Gastroesophageal sphincter (tissue), 3 donors: ENCODE measurements at regions not wholly inside any gene's neighbourhood (a gene's known extent, or its start where the extent isn't known, plus 50 kb on each side); places are given as distances from the start of the nearest gene placed in this dataset.

Experiments used
- CTCF ChIP-seq, 4 experiments: fragments of 200-600 bp in 2 of 4; fragments of 450-650 bp in 2 of 4; sonication (generic) in 1 of 4; IDR thresholded peaks; one replicate each; pipeline ENCODE4 v1.5.1; 2017 to 2019; ENCODE audit warnings: antibody characterized with exemption in 4 of 4, mild to moderate bottlenecking in 2 of 4, moderate library complexity in 2 of 4
- EP300 ChIP-seq: sonication (generic); formaldehyde crosslinking; IDR thresholded peaks from one replicate; pipeline ENCODE4 v1.6.1; 2017; ENCODE audit warnings: antibody characterized with exemption, mild to moderate bottlenecking
- POLR2A ChIP-seq, 2 donors: fragments of 450-650 bp; IDR thresholded peaks; one replicate each; pipeline ENCODE4 v1.6.1; 2017; ENCODE audit warnings: antibody characterized with exemption in 2 of 2, mild to moderate bottlenecking in 2 of 2, moderate library complexity in 1 of 2
- POLR2AphosphoS5 ChIP-seq: sonication (generic); formaldehyde crosslinking; IDR thresholded peaks from one replicate; pipeline ENCODE4 v1.6.1; 2017; ENCODE audit warnings: antibody characterized with exemption

GRCh38 chr17:72528683-72529082 lies 407.9 kb downstream of the SOX9 start:
- TF ChIP-seq CTCF (IDR thresholded peaks at IDR 0.05) (no peak), POLR2AphosphoS5 (no peak), POLR2A (IDR thresholded peaks at IDR 0.05) (no peak), EP300 (no peak)
